Ammon's horn (tissue), 1 donor: ENCODE measurements at regions not wholly inside any gene's neighbourhood (a gene's known extent, or its start where the extent isn't known, plus 50 kb on each side); places are given as distances from the start of the nearest gene placed in this dataset.

ENCODE experiments used
- DNase-seq: peaks from one replicate; pipeline ENCODE4 v3.0.0-alpha.2; 2016; ENCODE audit warnings: low spot score

- no peak for DNase-seq
Observed at GRCh38 chr15:97346221-97346620, 614.3 kb upstream of the ARRDC4 start.

GRCh38 chr15:97350813-97351212 lies 609.7 kb upstream of the ARRDC4 start:
- DNase-seq, result no peak

GRCh38 chr15:97383516-97383915 lies 577.0 kb upstream of the ARRDC4 start:
- DNase-seq, result no peak

- no peak for DNase-seq
Observed at GRCh38 chr15:97386940-97387339, 573.6 kb upstream of the ARRDC4 start.

- no peak for DNase-seq
Observed at GRCh38 chr15:97401195-97401594, 559.3 kb upstream of the ARRDC4 start.

GRCh38 chr15:97401970-97402369 lies 558.5 kb upstream of the ARRDC4 start:
- no peak for DNase-seq

GRCh38 chr15:97406841-97407240 lies 553.7 kb upstream of the ARRDC4 start:
- DNase-seq, result peak; percentile 2

- DNase-seq, result no peak
Observed at GRCh38 chr15:97410897-97411575, 549.5 kb upstream of the ARRDC4 start.

GRCh38 chr15:97420130-97420529 lies 540.4 kb upstream of the ARRDC4 start:
- no peak for DNase-seq

- peak; percentile 4 for DNase-seq
Observed at GRCh38 chr15:97425596-97425995, 534.9 kb upstream of the ARRDC4 start.

GRCh38 chr15:97443101-97443500 lies 517.4 kb upstream of the ARRDC4 start:
- DNase-seq, result no peak

- DNase-seq, result no peak
Observed at GRCh38 chr15:97446138-97446537, 514.4 kb upstream of the ARRDC4 start.

- peak; percentile 1 for DNase-seq
Observed at GRCh38 chr15:97456521-97457202, 503.8 kb upstream of the ARRDC4 start.

GRCh38 chr15:97457203-97457847 lies 503.2 kb upstream of the ARRDC4 start:
- DNase-seq, result no peak

- no peak for DNase-seq
Observed at GRCh38 chr15:97459771-97460170, 500.7 kb upstream of the ARRDC4 start.

- DNase-seq, result no peak
Observed at GRCh38 chr15:97461226-97461625, 499.3 kb upstream of the ARRDC4 start.

- no peak for DNase-seq
Observed at GRCh38 chr15:97463696-97464095, 496.8 kb upstream of the ARRDC4 start.

GRCh38 chr15:97470417-97470816 lies 490.1 kb upstream of the ARRDC4 start:
- no peak for DNase-seq

GRCh38 chr15:97473627-97474026 lies 486.9 kb upstream of the ARRDC4 start:
- DNase-seq, result no peak

GRCh38 chr15:97479957-97480356 lies 480.5 kb upstream of the ARRDC4 start:
- no peak for DNase-seq

- no peak for DNase-seq
Observed at GRCh38 chr15:97482521-97482920, 478.0 kb upstream of the ARRDC4 start.

GRCh38 chr15:97483232-97483631 lies 477.3 kb upstream of the ARRDC4 start:
- no peak for DNase-seq

GRCh38 chr15:97490429-97490828 lies 470.1 kb upstream of the ARRDC4 start:
- DNase-seq, result no peak
